Eye (tissue), 1 donor: ENCODE measurements at regions not wholly inside any gene's neighbourhood (a gene's known extent, or its start where the extent isn't known, plus 50 kb on each side); places are given as distances from the start of the nearest gene placed in this dataset.
A peak's percentile ranks its signal among the peaks of the same experiment; 100 is the strongest.

ENCODE experiments used
- DNase-seq: peaks from one replicate; pipeline ENCODE4 v3.0.0-alpha.2; 2015

DNA sequence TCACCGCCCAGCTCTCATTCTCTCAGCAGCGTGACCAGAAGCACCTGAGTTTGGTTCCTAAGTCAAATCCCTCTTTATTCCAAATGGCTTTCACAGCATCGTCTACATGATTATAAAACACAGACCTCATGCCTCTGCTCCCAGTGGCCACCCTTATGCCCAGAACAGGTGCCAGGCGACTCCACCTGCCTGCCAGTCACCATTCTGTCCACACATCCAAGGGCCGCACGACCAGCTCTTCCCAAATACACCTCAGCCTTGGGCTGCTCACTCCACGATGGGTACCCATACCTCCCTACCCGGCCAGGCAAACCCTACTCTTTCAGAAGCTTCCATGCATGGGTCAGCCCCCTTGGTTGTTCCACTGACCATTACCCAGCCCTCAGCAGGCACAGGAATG is 851.6 kb upstream of the SALL3 start:
- no peak for DNase-seq

DNA sequence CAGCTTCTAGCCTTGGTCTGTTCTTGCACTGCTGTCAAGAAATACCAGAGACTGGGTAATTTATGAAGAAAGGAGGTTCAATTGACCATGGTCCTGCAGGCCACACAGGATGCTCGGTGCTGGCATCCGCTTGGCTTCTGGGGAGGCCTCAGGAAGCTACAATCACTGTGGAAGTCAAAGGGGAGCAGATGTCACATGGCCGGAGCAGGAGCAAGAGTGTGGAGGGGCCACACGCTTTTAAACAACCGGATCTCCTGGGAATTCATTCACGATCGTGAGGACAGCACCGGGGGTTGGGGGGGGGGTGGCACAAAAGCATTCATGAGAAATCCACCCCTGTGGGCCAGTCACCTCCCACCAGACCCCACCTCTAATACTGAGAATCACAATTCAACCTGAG is 850.4 kb upstream of the SALL3 start:
- DNase-seq = no peak

GRCh38 chr18:78130232-78131195 is 849.1 kb upstream of the SALL3 start:
- DNase-seq = no peak

DNA sequence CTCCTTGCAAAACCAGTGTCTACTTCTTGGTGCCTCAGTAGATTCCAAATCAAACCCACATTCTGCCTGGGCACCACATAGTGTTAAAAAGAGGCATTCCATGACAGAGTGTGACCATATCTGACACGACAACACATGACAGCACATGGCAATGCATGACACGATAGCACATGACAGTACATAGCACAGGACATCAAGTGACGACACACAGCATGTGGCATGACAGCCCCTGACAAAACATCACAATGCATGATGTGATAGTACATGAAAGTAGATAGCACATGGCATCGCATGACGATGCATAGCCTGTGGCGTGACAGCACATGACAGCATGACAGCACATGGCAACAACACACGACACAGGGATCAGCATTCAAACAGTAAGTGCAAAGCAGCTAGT is 845.9 kb upstream of the SALL3 start:
- no peak for DNase-seq

DNA sequence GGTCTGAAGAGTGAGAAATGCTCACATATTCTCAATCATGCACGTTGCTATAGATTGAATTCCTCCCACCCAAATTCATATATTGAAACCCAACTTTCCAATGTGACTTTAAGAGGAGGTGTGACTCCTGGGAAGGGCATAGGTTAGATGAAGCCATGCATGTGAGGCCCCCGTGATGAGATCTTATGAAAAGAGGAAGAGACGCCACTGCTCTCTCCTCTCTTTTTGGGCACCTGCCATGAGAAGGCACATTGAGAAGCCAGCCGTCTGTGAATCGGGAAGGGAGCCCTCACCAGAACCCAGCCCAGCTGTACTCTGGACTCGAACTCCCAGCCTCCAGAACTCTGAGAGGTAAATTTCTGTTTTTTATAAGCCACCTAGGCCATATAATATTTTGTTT is 842.6 kb upstream of the SALL3 start:
- no peak for DNase-seq

DNA sequence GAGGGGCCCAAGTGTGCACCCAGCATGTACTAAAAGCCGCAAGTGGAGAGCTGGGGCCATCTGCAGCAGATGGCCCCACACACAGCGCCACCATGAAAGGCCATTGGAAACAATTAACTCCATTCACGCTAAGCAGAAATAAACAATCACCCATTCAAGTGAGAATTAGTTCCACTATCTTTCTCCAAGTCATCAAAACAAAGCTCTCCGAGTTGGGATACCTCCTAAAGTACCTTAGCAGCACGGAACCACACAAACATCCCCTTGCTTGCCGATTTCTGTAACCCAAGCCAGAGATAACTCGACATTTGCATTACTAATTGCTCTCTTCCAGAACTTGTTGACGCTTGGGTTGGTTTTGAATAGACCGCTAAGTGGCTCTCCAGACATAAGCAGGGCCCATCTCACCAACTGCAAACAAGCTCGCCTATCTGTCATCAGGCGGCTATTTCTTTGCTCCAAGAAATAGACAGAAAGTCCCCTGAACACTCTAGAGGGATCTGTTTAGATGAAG is 840.6 kb upstream of the SALL3 start:
- peak; percentile 36 for DNase-seq

- DNase-seq = no peak
Observed at GRCh38 chr18:78140294-78140693, 839.3 kb upstream of the SALL3 start.

DNA sequence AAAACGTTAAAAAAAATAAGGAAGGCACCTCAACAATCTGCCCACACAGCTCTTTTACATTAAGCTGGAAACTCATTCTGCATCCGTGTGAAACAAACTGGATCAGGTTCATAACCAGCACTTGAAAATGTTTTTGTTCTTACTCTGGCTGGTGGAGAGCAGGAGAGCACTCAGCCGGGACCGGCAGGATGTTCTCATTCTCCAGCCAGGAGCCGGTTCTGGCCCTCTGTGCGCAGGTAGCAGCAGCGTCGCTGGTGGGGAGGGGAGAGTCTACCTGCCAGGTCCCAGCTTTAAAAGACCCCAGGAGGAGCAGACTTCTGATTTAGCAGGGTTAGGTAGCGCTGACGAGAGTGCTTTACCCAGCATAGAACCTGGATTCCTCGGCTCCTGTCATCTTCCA is 834.9 kb upstream of the SALL3 start:
- no peak for DNase-seq

GRCh38 chr18:78145096-78145495 is 834.5 kb upstream of the SALL3 start:
- no peak for DNase-seq

DNA sequence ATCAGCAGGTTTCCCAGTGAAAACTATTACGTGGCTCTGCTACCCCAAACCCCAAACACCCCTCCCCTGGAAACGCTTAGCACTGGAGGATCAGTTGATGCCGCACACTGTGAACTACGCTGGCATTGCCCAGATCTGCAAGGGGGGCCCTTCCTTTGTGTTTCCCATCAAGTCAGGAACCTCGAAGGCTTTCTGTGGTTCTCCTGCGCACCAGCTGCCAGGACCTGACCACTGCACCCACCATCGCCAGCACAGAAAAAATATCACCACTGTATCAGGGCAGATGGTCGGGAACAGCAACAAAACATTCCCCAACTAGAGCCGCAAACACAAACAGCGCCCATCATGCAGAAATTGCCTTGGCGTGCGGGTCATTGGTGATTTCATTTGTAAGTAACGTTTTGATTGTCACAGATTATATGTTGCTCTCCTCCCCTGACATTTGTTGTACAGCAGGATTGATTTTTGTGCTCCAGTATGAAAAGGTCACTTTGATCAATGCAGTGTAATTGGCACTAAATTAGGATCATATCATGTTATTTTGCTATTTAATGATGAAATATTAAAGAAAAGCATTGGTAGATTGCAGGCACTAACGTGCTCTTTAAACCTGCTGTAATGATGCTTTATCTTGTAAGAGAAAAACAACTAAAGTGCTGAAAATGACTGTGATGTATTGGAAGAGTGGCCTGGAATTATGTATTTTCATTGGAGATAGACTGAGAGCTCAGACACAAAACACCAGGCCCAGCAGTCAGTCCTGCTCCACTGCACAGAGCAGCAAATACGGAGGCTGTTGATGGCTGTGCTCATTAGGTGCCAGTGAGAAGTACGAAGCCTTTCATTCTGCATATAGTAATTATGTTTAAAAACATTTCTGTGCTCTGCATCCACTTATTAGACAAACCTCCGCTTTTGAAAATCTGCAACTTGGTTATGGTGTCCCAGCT is 833.2 kb upstream of the SALL3 start:
- DNase-seq = peak; percentile 21

GRCh38 chr18:78150590-78150989 is 829.0 kb upstream of the SALL3 start:
- no peak for DNase-seq

- no peak for DNase-seq
Observed at GRCh38 chr18:78151234-78151633, 828.4 kb upstream of the SALL3 start.

DNA sequence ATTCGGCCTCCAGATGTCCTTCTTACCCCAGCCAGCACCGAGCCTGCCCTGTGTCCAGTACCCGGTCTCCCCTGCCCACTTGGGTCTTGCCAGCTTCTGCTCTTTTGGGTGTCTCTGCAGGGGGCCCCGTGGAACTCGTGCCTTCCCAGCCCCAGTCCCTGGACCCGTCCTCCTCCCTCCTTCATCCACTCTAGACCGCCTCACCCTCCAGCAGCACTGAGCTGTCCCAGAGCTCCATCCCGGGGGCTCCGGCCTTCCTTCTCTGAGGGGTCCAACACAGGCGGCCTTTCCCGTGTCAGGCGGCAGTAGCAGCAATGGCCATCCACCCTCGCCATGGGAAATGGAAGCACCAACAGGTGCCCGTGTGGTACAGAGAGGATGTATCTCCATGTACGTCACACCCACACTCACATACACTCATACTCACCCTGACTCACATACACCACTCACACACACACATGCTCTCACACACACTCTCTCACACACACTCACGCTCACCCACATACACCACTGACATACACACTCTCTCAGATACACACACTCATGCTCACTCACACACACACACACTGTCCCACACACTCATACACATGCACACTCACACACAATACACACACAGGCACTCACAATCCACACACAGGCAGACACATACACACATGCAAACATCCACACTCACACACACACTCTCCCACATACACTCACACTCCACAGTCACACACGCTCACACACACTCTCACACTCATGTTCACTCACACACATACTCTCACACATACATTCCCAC is 827.5 kb upstream of the SALL3 start:
- no peak for DNase-seq

DNA sequence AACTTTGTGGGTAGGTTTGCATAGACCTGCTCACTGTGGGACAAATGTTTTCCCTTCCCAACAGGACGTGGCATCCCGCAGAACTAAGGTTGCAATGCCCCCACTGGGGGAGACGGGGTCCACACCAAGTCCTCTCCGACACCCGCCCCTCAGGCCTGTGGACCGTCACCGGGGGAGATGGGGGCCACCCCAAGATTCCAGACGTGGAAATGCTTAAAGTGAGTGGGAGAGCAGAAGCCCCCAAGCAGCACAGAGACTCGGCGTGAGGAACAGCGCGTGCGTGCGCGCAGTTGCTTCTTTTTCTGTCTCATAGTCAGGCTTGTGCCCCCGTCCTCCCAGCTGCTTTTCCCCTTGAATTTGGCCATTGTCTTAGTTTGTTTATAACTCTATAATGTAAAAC is 826.3 kb upstream of the SALL3 start:
- DNase-seq = no peak

DNA sequence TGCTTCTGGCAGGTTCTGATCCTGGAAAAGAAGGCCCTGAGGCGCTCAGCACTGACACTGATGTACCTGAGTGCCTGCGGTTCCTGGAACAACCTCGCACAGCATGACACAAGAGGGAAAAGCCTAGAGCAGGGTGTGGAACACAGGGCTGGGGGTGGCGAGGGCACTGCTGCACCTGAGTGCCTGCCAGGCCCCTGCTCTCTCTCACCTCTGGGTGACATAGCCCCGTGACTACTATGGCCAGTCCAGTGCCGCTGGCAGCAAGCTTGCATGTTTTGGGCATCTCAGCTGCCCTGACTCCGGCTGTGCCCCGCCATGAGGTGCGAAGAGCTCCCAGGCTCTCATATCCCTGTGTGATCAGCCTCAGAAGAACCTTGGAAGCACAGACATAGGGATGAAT is 825.2 kb upstream of the SALL3 start:
- no peak for DNase-seq

DNA sequence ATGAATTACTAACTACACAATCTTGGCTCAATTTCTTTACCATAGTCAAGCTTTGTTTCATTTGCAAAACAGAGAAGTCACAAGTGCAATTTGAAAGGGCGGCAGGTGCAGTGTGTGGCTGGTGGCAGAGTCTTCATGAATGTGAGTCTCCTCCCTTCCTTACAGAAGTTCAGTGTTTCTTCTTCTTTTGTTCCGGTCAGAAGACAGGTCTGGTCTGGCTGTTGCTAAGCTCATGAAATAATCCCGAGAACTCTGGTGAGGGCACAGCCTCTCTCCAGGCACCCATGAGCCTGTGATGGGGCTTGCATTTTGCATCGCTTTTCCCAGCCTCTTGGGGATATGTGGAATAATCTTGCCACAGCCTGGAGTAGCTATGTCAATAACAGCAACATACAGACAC is 824.8 kb upstream of the SALL3 start:
- DNase-seq = no peak

DNA sequence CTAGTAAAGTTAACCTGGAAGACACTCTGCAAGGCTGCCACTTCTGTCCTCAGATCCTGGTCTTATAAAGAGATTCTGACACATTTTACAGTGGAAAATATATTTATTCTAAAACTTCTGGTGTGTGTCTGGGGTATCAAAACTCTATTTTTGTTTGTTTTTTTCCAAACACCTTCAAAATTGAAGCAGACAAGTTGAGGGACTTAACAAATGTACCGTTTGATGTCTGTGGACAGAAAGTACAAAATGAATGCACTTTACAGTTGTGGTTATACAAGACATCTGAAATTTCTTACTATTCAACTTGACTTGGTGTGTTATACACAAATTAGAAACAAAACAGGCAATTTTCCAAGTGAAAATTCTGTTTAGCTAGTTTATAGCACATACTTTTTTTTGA is 823.2 kb upstream of the SALL3 start:
- DNase-seq = no peak

GRCh38 chr18:78158943-78159342 is 820.7 kb upstream of the SALL3 start:
- DNase-seq = no peak

GRCh38 chr18:78159397-78159796 is 820.2 kb upstream of the SALL3 start:
- DNase-seq = no peak

- peak; percentile 30 for DNase-seq
Observed at GRCh38 chr18:78160961-78161656, 818.5 kb upstream of the SALL3 start.

GRCh38 chr18:78165525-78165924 is 814.1 kb upstream of the SALL3 start:
- DNase-seq = no peak

GRCh38 chr18:78168526-78168925 is 811.1 kb upstream of the SALL3 start:
- DNase-seq = no peak
